HepG2 (cell line): ENCODE measurements at regions not wholly inside any gene's neighbourhood (a gene's known extent, or its start where the extent isn't known, plus 50 kb on each side); places are given as distances from the start of the nearest gene placed in this dataset.
A peak's percentile ranks its signal among the peaks of the same experiment; 100 is the strongest.

Experiments
- ARNT2 ChIP-seq: sonication (generic); formaldehyde crosslinking; IDR thresholded peaks from 2 replicates; pipeline ENCODE4 v1.8.0; 2022; ENCODE audit warnings: mild to moderate bottlenecking, low read depth, missing genetic modification reagents, moderate library complexity
- CEBPG ChIP-seq: IDR thresholded peaks from 2 replicates; pipeline ENCODE4 v1.6.1; 2016
- ELF1 ChIP-seq: sonication (generic); formaldehyde crosslinking; IDR thresholded peaks from 2 replicates; pipeline ENCODE4 v1.4.0; 2020; ENCODE audit warnings: missing genetic modification reagents
- EZH2 ChIP-seq: conservative IDR thresholded peaks from 2 replicates; pipeline ENCODE4 v1.6.1; 2012; ENCODE audit warnings: mild to moderate bottlenecking, low read depth, low read length, moderate library complexity
- KDM2A ChIP-seq: sonication (generic); formaldehyde crosslinking; IDR thresholded peaks from 2 replicates; pipeline ENCODE4 v1.4.0; 2020; ENCODE audit warnings: low read depth, missing genetic modification reagents, borderline replicate concordance
- MIER3 ChIP-seq: IDR thresholded peaks from 2 replicates; pipeline ENCODE4 v1.6.1; 2016; ENCODE audit warnings: missing compliant biosample characterization, borderline replicate concordance
- NFRKB ChIP-seq: fragments of 450-650 bp; IDR thresholded peaks from 2 replicates; pipeline ENCODE4 v1.6.1; 2017
- NR1H2 ChIP-seq: sonication (generic); formaldehyde crosslinking; IDR thresholded peaks from 2 replicates; pipeline ENCODE4 v1.8.1; 2022; ENCODE audit warnings: low read depth, missing genetic modification reagents, borderline replicate concordance
- PRPF4 ChIP-seq: fragments of 200-400 bp; formaldehyde crosslinking; IDR thresholded peaks from 2 replicates; pipeline ENCODE4 v1.6.1; 2016; ENCODE audit warnings: low read length, low read depth; ENCODE audit not compliant: poor library complexity, severe bottlenecking
- RBAK ChIP-seq: sonication (generic); formaldehyde crosslinking; IDR thresholded peaks from 2 replicates; pipeline ENCODE4 v1.5.1; 2020; ENCODE audit warnings: mild to moderate bottlenecking, missing genetic modification reagents
- SP1 ChIP-seq, 2 experiments: fragments of 450-650 bp in 1 of 2; sonication (generic) in 1 of 2; formaldehyde crosslinking in 1 of 2; IDR thresholded peaks; 2 replicates each; pipeline versions ENCODE4 v1.4.0 to v1.6.1; 2016 to 2020; ENCODE audit warnings: missing genetic modification reagents in 1 of 2
- SRSF9 ChIP-seq: fragments of 200-400 bp; formaldehyde crosslinking; IDR thresholded peaks from 2 replicates; pipeline ENCODE4 v1.6.1; 2018; ENCODE audit warnings: borderline replicate concordance, mild to moderate bottlenecking, low read depth, low read length; ENCODE audit not compliant: insufficient read depth, poor library complexity, severe bottlenecking
- ZNF33A ChIP-seq: sonication (generic); formaldehyde crosslinking; IDR thresholded peaks from 2 replicates; pipeline ENCODE4 v1.5.1; 2020; ENCODE audit warnings: missing genetic modification reagents, mild to moderate bottlenecking, moderate library complexity, borderline replicate concordance
- ZNF446 ChIP-seq: sonication (generic); formaldehyde crosslinking; IDR thresholded peaks from 2 replicates; pipeline ENCODE4 v1.5.0; 2020; ENCODE audit warnings: mild to moderate bottlenecking, missing genetic modification reagents
- ZNF605 ChIP-seq: sonication (generic); formaldehyde crosslinking; IDR thresholded peaks from 2 replicates; pipeline ENCODE4 v1.8.0; 2022; ENCODE audit warnings: mild to moderate bottlenecking, missing genetic modification reagents
- ZNF746 ChIP-seq: sonication (generic); formaldehyde crosslinking; IDR thresholded peaks from 2 replicates; pipeline ENCODE4 v1.8.0; 2022; ENCODE audit warnings: mild to moderate bottlenecking, missing genetic modification reagents
- ZNF747 ChIP-seq: sonication (generic); formaldehyde crosslinking; IDR thresholded peaks from 2 replicates; pipeline ENCODE4 v1.8.1; 2023; ENCODE audit warnings: missing genetic modification reagents, mild to moderate bottlenecking, borderline replicate concordance
- TF ChIP-seq, protein P1 (sequence below): sonication (generic); formaldehyde crosslinking; IDR thresholded peaks from one replicate; pipeline ENCODE4 v1.5.1; 2020; ENCODE audit warnings: mild to moderate bottlenecking, missing genetic modification reagents; ENCODE audit errors: not compliant biosample characterization
- TF ChIP-seq, protein P2 (sequence below): sonication (generic); formaldehyde crosslinking; IDR thresholded peaks from 2 replicates; pipeline ENCODE4 v1.9.0; 2022; ENCODE audit warnings: missing genetic modification reagents, mild to moderate bottlenecking, borderline replicate concordance

DNA sequence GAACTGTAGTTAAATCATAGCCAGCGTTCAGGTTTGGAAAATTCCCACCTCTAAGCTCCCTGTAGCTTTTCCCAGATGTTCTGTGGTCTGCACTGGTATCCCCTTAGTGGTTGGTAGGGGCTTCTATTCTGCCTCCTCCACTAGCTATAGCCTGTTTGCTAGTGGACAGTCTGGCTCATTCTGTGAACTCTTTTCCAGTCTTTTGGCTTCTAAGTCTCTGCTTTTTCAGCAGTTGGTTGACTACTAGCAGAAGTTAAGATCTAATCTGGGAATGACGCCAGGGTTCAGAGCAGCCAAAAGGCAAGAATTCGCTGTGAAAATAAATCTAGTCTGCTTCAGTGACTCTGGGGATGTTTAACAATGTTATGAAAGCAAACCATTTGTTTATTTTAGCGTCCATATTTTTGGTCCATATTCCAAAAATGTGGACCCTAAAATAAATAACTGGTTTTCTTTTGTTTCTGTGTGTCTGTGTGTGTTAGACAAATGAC lies 73.7 kb upstream of the WDR72 start (continued):
- TF ChIP-seq, protein P1, sequence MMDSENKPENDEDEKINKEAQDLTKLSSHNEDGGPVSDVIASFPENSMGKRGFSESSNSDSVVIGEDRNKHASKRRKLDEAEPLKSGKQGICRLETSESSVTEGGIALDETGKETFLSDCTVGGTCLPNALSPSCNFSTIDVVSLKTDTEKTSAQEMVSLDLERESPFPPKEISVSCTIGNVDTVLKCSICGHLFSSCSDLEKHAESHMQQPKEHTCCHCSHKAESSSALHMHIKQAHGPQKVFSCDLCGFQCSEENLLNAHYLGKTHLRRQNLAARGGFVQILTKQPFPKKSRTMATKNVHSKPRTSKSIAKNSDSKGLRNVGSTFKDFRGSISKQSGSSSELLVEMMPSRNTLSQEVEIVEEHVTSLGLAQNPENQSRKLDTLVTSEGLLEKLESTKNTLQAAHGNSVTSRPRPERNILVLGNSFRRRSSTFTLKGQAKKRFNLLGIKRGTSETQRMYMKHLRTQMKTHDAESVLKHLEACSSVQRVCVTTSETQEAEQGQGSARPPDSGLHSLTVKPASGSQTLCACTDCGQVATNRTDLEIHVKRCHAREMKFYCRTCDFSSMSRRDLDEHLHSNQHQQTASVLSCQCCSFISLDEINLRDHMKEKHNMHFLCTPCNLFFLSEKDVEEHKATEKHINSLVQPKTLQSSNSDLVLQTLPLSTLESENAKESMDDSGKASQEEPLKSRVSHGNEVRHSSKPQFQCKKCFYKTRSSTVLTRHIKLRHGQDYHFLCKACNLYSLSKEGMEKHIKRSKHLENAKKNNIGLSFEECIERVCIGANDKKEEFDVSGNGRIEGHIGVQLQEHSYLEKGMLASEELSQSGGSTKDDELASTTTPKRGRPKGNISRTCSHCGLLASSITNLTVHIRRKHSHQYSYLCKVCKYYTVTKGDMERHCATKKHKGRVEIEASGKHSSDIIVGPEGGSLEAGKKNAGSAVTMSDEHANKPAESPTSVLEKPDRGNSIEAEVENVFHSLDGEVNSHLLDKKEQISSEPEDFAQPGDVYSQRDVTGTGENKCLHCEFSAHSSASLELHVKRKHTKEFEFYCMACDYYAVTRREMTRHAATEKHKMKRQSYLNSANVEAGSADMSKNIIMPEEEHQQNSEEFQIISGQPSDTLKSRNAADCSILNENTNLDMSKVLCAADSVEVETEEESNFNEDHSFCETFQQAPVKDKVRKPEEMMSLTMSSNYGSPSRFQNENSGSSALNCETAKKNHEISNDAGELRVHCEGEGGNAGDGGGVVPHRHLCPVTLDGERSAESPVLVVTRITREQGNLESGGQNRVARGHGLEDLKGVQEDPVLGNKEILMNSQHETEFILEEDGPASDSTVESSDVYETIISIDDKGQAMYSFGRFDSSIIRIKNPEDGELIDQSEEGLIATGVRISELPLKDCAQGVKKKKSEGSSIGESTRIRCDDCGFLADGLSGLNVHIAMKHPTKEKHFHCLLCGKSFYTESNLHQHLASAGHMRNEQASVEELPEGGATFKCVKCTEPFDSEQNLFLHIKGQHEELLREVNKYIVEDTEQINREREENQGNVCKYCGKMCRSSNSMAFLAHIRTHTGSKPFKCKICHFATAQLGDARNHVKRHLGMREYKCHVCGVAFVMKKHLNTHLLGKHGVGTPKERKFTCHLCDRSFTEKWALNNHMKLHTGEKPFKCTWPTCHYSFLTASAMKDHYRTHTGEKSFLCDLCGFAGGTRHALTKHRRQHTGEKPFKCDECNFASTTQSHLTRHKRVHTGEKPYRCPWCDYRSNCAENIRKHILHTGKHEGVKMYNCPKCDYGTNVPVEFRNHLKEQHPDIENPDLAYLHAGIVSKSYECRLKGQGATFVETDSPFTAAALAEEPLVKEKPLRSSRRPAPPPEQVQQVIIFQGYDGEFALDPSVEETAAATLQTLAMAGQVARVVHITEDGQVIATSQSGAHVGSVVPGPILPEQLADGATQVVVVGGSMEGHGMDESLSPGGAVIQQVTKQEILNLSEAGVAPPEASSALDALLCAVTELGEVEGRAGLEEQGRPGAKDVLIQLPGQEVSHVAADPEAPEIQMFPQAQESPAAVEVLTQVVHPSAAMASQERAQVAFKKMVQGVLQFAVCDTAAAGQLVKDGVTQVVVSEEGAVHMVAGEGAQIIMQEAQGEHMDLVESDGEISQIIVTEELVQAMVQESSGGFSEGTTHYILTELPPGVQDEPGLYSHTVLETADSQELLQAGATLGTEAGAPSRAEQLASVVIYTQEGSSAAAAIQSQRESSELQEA: no peak
- TF ChIP-seq CEBPG (CRISPR knock-in tag) (peak; percentile 59; the same call in 1 of the 2 replicates), ZNF605 (peak; percentile 27; the same call in 1 of the 2 replicates), ARNT2 (CRISPR knock-in tag) (0 out of 2 replicates have a peak, but pooled peaks have one; percentile 10), MIER3 (CRISPR knock-in tag) (peak; percentile 67; the same call in 1 of the 2 replicates), ZNF446 (CRISPR knock-in tag) (no peak), NFRKB (no peak), ZNF747 (CRISPR knock-in tag) (no peak), ELF1 (CRISPR knock-in tag) (no peak), ZNF33A (CRISPR knock-in tag) (no peak), KDM2A (CRISPR knock-in tag) (no peak), PRPF4 (no peak), SP1 (IDR thresholded peaks at IDR 0.05) (no peak), SP1 (CRISPR knock-in tag; IDR thresholded peaks at IDR 0.05) (no peak), SRSF9 (no peak), EZH2 (no peak), NR1H2 (CRISPR knock-in tag) (no peak), ZNF746 (CRISPR knock-in tag) (no peak; the same call in 1 of the 2 replicates), RBAK (no peak)
- TF ChIP-seq, protein P2, sequence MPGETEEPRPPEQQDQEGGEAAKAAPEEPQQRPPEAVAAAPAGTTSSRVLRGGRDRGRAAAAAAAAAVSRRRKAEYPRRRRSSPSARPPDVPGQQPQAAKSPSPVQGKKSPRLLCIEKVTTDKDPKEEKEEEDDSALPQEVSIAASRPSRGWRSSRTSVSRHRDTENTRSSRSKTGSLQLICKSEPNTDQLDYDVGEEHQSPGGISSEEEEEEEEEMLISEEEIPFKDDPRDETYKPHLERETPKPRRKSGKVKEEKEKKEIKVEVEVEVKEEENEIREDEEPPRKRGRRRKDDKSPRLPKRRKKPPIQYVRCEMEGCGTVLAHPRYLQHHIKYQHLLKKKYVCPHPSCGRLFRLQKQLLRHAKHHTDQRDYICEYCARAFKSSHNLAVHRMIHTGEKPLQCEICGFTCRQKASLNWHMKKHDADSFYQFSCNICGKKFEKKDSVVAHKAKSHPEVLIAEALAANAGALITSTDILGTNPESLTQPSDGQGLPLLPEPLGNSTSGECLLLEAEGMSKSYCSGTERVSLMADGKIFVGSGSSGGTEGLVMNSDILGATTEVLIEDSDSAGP: no peak
